SIG-M5 treated with dmso at 0.1 percent for 504 hours (cell line): ENCODE measurements at regions not wholly inside any gene's neighbourhood (a gene's known extent, or its start where the extent isn't known, plus 50 kb on each side); places are given as distances from the start of the nearest gene placed in this dataset.

Experiments used
- DNase-seq: peaks from one replicate; lab custom pipeline; 2025; ENCODE audit not compliant: unreplicated experiment; lab: John Stamatoyannopoulos, UW

- DNase-seq, result no peak
These were observed 207.0 kb upstream of the FOXA2 start for GRCh38 chr20:22791396-22791795.

- DNase-seq, result no peak
These were observed 207.6 kb upstream of the FOXA2 start for GRCh38 chr20:22791877-22792525.

GRCh38 chr20:22794200-22794599 lies 209.8 kb upstream of the FOXA2 start:
- DNase-seq, result peak; percentile 18

GRCh38 chr20:22795433-22795832 lies 211.1 kb upstream of the FOXA2 start:
- DNase-seq, result no peak

- DNase-seq, result no peak
These were observed 211.5 kb upstream of the FOXA2 start for GRCh38 chr20:22795871-22796270.

- no peak for DNase-seq
These were observed 212.2 kb upstream of the FOXA2 start for GRCh38 chr20:22796469-22797077.

GRCh38 chr20:22797103-22797502 lies 212.7 kb upstream of the FOXA2 start:
- no peak for DNase-seq

GRCh38 chr20:22799687-22800086 lies 215.3 kb upstream of the FOXA2 start:
- no peak for DNase-seq

- no peak for DNase-seq
These were observed 215.8 kb upstream of the FOXA2 start for GRCh38 chr20:22800129-22800528.

- DNase-seq, result no peak
These were observed 217.2 kb upstream of the FOXA2 start for GRCh38 chr20:22801528-22801927.

- no peak for DNase-seq
These were observed 217.9 kb upstream of the FOXA2 start for GRCh38 chr20:22802296-22802695.

GRCh38 chr20:22805219-22805618 lies 220.8 kb upstream of the FOXA2 start:
- DNase-seq, result peak; percentile 10

GRCh38 chr20:22805996-22806395 lies 221.6 kb upstream of the FOXA2 start:
- no peak for DNase-seq

- no peak for DNase-seq
These were observed 222.7 kb upstream of the FOXA2 start for GRCh38 chr20:22807045-22807444.

GRCh38 chr20:22807646-22808244 lies 223.4 kb upstream of the FOXA2 start:
- DNase-seq, result peak; percentile 41

GRCh38 chr20:22808628-22809027 lies 224.3 kb upstream of the FOXA2 start:
- no peak for DNase-seq

GRCh38 chr20:22810030-22810429 lies 225.1 kb upstream of the SSTR4 start:
- DNase-seq, result no peak

- DNase-seq, result no peak
These were observed 224.2 kb upstream of the SSTR4 start for GRCh38 chr20:22810626-22811569.

GRCh38 chr20:22814471-22815205 lies 220.5 kb upstream of the SSTR4 start:
- no peak for DNase-seq

GRCh38 chr20:22815206-22815551 lies 219.9 kb upstream of the SSTR4 start:
- no peak for DNase-seq
